ENCODE measurements at regions not wholly inside any gene's neighbourhood (a gene's known extent, or its start where the extent isn't known, plus 50 kb on each side); places are given as distances from the start of the nearest gene placed in this dataset.

GRCh38 chr3:72164635-72164978 lies 379.7 kb upstream of the PROK2 start:
- no peak for TF ChIP-seq CTCF (IDR thresholded peaks at IDR 0.05)
- no peak overlapping the region for H2AFZ ChIP-seq (ENCODE audit: insufficient read depth, low read depth, low read length, poor library complexity, severe bottlenecking)
- Mint-ChIP-seq H3K4me1 (peaks cover 30% of the 10 kb centered on the region), H3K36me3 (no peaks in the 10 kb centered on the region), H3K27me3 (ENCODE audit: low read depth in 3 of 3) (peaks cover 1 to 5% (median 4%) of the 10 kb centered on the region in 3 donors), H3K9me3 (peaks cover 0 to 4% (median 0%) of the 10 kb centered on the region in 7 donors), H3K27ac (peak overlapping the region in 1 of 7 donors; percentile 19), H3K4me3 (no peak overlapping the region)
- no peak overlapping the region for H3K4me3 ChIP-seq (replicated peaks in 1 of 3; ENCODE audit: low read depth in 2 of 3, low read length in 3 of 3)
- H3K79me2 ChIP-seq (ENCODE audit: insufficient read depth, low read length): no peaks in the 10 kb centered on the region
- WGBS (ENCODE audit: insufficient coverage): 60% methylated on average over 3 of the region's 5 CpGs
- H3K27ac ChIP-seq (ENCODE audit: low read depth in 1 of 2, low read length in 2 of 2): no peak overlapping the region
- intact Hi-C loops (cut with micrococcal nuclease): no loop called here
- no peaks in the 10 kb centered on the region for H4K20me1 ChIP-seq (ENCODE audit: insufficient read depth, low read length)
- H3K9me3 ChIP-seq (replicated peaks in 1 of 2; ENCODE audit: control insufficient read depth in 1 of 2, insufficient read depth in 1 of 2, low read length in 2 of 2): no peaks in the 10 kb centered on the region
- H3K4me1 ChIP-seq (ENCODE audit: control insufficient read depth in 1 of 2, insufficient read depth in 2 of 2, low read length in 2 of 2): peaks cover 11 to 17% of the 10 kb centered on the region in 2 donors
- DNase-seq: no peak
- H3K9ac ChIP-seq (ENCODE audit: insufficient read depth, low read length, poor library complexity, severe bottlenecking): no peak overlapping the region
- no peaks in the 10 kb centered on the region for H3K27me3 ChIP-seq (ENCODE audit: control insufficient read depth in 2 of 2, insufficient read depth in 2 of 2, low read length in 2 of 2)
- no peaks in the 10 kb centered on the region for H3K36me3 ChIP-seq (replicated peaks in 1 of 2; ENCODE audit: control insufficient read depth in 1 of 2, insufficient read depth in 2 of 2, low read length in 2 of 2)
- no peak overlapping the region for H3K4me2 ChIP-seq (replicated peaks; ENCODE audit: extremely low read depth, low read length, poor library complexity, severe bottlenecking)

- intact Hi-C loops (cut with micrococcal nuclease): no loop called here
- no peak overlapping the region for H3K27ac ChIP-seq (ENCODE audit: low read depth in 1 of 2, low read length in 2 of 2)
- no peaks in the 10 kb centered on the region for H3K79me2 ChIP-seq (ENCODE audit: insufficient read depth, low read length)
- peak in 2 of 3 donors; percentile 33 to 41 for DNase-seq
- no peak for TF ChIP-seq CTCF (IDR thresholded peaks at IDR 0.05)
- H3K27me3 ChIP-seq (ENCODE audit: control insufficient read depth in 2 of 2, insufficient read depth in 2 of 2, low read length in 2 of 2): no peaks in the 10 kb centered on the region
- H3K4me3 ChIP-seq (replicated peaks in 1 of 3; ENCODE audit: low read depth in 2 of 3, low read length in 3 of 3): peak overlapping the region in 1 of 3 experiments; percentile 1
- H3K9me3 Mint-ChIP-seq: peaks cover 0 to 4% (median 0%) of the 10 kb centered on the region in 7 donors
- H3K36me3 Mint-ChIP-seq: no peaks in the 10 kb centered on the region
- peak overlapping the region; percentile 4 for H3K9ac ChIP-seq (ENCODE audit: insufficient read depth, low read length, poor library complexity, severe bottlenecking)
- peaks cover 11 to 17% of the 10 kb centered on the region in 2 donors for H3K4me1 ChIP-seq (ENCODE audit: control insufficient read depth in 1 of 2, insufficient read depth in 2 of 2, low read length in 2 of 2)
- peaks cover 1 to 5% (median 4%) of the 10 kb centered on the region in 3 donors for H3K27me3 Mint-ChIP-seq (ENCODE audit: low read depth in 3 of 3)
- no peak overlapping the region for H3K4me2 ChIP-seq (replicated peaks; ENCODE audit: extremely low read depth, low read length, poor library complexity, severe bottlenecking)
- H3K36me3 ChIP-seq (replicated peaks in 1 of 2; ENCODE audit: control insufficient read depth in 1 of 2, insufficient read depth in 2 of 2, low read length in 2 of 2): no peaks in the 10 kb centered on the region
- no peak overlapping the region for H2AFZ ChIP-seq (ENCODE audit: insufficient read depth, low read depth, low read length, poor library complexity, severe bottlenecking)
- H4K20me1 ChIP-seq (ENCODE audit: insufficient read depth, low read length): no peaks in the 10 kb centered on the region
- 63% methylated on average over 3 of the region's 7 CpGs for WGBS (ENCODE audit: insufficient coverage)
- peaks cover 30% of the 10 kb centered on the region for H3K4me1 Mint-ChIP-seq
- no peak overlapping the region for H3K4me3 Mint-ChIP-seq
- no peaks in the 10 kb centered on the region for H3K9me3 ChIP-seq (replicated peaks in 1 of 2; ENCODE audit: control insufficient read depth in 1 of 2, insufficient read depth in 1 of 2, low read length in 2 of 2)
- H3K27ac Mint-ChIP-seq: peak overlapping the region in 2 of 7 donors; percentile 19 to 52
Measured at GRCh38 chr3:72163809-72164634, 379.1 kb upstream of the PROK2 start.
